ENCODE measurements at regions not wholly inside any gene's neighbourhood (a gene's known extent, or its start where the extent isn't known, plus 50 kb on each side); places are given as distances from the start of the nearest gene placed in this dataset.

DNA sequence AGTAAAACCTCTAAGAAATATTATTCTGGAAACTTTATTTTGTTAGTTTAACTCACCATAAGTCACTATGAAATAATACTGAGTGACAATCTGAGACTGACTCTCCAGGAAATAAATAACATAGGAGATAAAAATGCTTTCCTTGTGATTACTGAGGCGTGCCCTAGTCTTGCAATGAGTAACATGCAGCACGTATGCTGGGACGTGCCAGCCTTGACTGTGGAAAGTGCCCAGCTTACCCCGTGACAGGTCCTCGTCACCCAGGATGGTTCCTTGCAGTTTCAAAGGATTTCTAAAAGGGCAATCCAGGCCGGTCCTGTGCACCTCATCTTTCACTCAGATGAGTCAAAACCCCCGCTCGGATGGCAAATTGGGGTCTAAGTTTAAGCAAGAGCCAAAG, 720.8 kb upstream of the ADAMTS16 start:
- in situ Hi-C loops (cut with HindIII; ENCODE audit: low sequenced_read_pairs): no loop called here
- DNase-seq (ENCODE audit: low read depth, low spot score): no peak
- TF ChIP-seq, protein P1, sequence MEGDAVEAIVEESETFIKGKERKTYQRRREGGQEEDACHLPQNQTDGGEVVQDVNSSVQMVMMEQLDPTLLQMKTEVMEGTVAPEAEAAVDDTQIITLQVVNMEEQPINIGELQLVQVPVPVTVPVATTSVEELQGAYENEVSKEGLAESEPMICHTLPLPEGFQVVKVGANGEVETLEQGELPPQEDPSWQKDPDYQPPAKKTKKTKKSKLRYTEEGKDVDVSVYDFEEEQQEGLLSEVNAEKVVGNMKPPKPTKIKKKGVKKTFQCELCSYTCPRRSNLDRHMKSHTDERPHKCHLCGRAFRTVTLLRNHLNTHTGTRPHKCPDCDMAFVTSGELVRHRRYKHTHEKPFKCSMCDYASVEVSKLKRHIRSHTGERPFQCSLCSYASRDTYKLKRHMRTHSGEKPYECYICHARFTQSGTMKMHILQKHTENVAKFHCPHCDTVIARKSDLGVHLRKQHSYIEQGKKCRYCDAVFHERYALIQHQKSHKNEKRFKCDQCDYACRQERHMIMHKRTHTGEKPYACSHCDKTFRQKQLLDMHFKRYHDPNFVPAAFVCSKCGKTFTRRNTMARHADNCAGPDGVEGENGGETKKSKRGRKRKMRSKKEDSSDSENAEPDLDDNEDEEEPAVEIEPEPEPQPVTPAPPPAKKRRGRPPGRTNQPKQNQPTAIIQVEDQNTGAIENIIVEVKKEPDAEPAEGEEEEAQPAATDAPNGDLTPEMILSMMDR (IDR thresholded peaks at IDR 0.05; ENCODE audit: low read depth, low read length): no peak
- H3K4me3 ChIP-seq (ENCODE audit: low read depth, low read length): no peak overlapping the region

DNA sequence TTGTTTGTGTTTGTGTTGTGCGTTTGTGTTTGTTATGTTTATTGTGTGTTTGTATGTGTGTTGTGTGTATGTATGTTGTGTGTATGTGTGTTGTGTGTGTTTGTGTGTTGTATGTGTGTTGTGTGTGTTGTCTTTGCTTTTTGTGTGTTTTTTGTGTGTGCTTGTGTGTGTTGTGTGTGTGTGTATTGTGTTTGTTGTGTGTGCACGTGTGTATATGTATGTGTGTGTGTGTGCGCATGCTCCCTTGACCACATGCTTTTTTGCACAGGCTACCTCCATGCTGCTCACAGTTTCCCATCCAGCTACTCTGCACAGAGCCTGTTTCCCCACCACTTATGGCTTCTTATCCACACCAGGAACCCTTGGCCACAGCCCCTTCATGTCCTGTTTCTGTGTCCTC, 720.0 kb upstream of the ADAMTS16 start:
- TF ChIP-seq, protein P1 (IDR thresholded peaks at IDR 0.05; ENCODE audit: low read depth, low read length): no peak
- H3K4me3 ChIP-seq (ENCODE audit: low read depth, low read length): no peak overlapping the region
- no peak for DNase-seq (ENCODE audit: low read depth, low spot score)
- in situ Hi-C loops (cut with HindIII; ENCODE audit: low sequenced_read_pairs): no loop called here

DNA sequence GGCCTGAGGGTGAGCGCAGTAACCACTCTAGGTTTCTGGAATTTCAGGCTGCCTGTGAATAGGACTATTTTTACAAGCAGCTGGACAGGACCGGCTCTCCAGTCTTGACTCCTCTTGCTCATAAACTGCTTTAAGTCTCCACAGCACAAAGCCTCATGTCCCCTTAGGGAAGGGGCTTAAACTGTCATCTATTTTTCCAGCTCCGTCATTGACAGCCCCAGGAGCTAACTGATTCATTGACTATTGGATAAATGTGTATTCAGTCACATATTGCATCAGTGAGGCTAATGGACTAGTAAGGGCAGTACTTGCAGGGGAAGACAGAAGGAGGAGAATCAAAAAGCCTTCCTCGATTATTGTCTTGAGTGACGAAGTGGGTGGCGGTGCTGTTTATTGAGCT, 719.4 kb upstream of the ADAMTS16 start:
- DNase-seq (ENCODE audit: low read depth, low spot score): no peak
- in situ Hi-C loops (cut with HindIII; ENCODE audit: low sequenced_read_pairs): no loop called here
- H3K4me3 ChIP-seq (ENCODE audit: low read depth, low read length): no peak overlapping the region
- TF ChIP-seq, protein P1 (IDR thresholded peaks at IDR 0.05; ENCODE audit: low read depth, low read length): no peak

DNA sequence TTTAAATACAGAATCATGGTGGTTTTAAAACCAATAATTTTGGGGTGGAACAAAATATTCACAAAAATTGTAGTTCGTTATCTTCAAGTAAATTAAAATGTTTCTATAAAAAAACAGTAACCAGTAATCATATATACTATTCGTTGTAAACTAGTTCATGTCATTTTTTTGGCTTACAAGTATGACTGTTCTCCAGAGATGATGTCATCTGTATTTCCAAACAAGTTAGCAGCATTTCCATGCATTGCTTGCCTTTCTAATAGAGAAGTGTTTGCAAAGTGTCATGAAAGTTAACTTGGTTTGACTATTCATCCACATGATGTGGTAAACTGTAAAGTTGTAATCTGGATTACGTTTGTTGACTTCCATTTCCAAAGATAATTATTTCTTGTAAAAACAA, 717.9 kb upstream of the ADAMTS16 start:
- TF ChIP-seq, protein P1 (IDR thresholded peaks at IDR 0.05; ENCODE audit: low read depth, low read length): no peak
- H3K4me3 ChIP-seq (ENCODE audit: low read depth, low read length): no peak overlapping the region
- no peak for DNase-seq (ENCODE audit: low read depth, low spot score)
- in situ Hi-C loops (cut with HindIII; ENCODE audit: low sequenced_read_pairs): no loop called here

DNA sequence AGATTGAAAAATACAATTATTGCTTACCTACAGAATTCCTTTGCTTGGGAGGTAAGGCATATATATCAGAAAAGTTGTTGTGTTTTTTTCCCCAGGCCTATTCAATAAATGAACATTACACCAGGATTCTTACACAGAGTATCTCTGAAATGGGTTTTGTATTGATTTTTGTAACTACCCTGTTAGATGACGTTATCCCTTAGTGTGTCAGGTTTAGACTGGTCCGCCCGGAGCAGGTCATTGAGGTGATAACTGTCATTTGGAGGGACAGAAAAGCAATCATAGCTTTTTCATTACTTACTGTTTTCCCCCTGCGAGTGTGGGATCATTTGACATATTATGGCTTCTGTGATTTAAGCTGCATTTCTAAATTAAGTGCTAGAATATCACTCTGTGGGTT, 715.2 kb upstream of the ADAMTS16 start:
- no peak for DNase-seq (ENCODE audit: low read depth, low spot score)

DNA sequence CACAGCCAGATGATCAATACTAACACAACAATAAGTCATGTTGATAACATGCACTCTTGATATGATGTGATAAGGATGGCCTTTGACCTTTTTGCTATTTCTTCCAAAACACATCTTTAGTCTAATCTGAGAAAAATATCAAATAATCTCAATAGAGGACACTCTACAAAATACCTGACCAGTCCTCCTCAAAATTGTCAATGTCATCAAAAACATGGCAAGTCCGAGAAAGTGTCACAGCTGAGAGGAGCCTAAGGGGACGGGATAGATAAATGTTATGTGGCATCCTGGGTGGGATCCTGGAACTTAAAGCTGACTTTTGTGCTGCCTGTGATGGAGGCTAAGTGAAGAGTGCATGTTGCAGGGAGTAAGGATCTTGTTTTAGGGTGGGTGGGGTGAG, 699.6 kb upstream of the ADAMTS16 start:
- DNase-seq (ENCODE audit: low read depth, low spot score): no peak
- H3K4me3 ChIP-seq (ENCODE audit: low read depth, low read length): no peak overlapping the region
- TF ChIP-seq, protein P1 (IDR thresholded peaks at IDR 0.05; ENCODE audit: low read depth, low read length): no peak
- in situ Hi-C loops (cut with HindIII; ENCODE audit: low sequenced_read_pairs): no loop called here

More for the DNA sequence above, 715.2 kb upstream of the ADAMTS16 start:
- TF ChIP-seq, protein P1 (IDR thresholded peaks at IDR 0.05; ENCODE audit: low read depth, low read length): no peak
- H3K4me3 ChIP-seq (ENCODE audit: low read depth, low read length): no peak overlapping the region
- in situ Hi-C loops (cut with HindIII; ENCODE audit: low sequenced_read_pairs): no loop called here

DNA sequence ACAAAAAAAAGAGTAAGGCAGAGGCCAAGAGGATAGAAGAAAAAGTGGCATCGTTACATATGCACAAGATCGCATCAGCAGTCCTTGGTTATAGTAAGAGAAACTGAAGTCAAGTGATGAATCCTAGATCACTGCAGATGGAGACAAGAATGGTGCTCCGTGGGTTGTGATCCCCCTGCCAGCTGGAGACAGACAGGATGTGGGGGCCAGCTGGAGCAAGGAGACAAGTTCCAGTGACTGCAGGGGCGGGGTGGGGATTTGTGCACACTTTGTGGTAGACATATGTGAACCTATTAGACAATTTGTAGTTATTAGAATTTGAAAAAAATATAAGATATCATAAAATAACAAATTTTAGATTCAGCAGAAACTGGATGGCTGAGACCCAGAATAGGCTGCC, 697.9 kb upstream of the ADAMTS16 start:
- H3K4me3 ChIP-seq (ENCODE audit: low read depth, low read length): no peak overlapping the region
- in situ Hi-C loops (cut with HindIII; ENCODE audit: low sequenced_read_pairs): no loop called here
- DNase-seq (ENCODE audit: low read depth, low spot score): no peak
- TF ChIP-seq, protein P1 (IDR thresholded peaks at IDR 0.05; ENCODE audit: low read depth, low read length): no peak

Measured in astrocyte of the spinal cord (primary cell).